K562 (cell line): ENCODE measurements at regions not wholly inside any gene's neighbourhood (a gene's known extent, or its start where the extent isn't known, plus 50 kb on each side); places are given as distances from the start of the nearest gene placed in this dataset.
A peak's percentile ranks its signal among the peaks of the same experiment; 100 is the strongest.

Experiments
- BMI1 ChIP-seq: fragments of 150-350 bp; IDR thresholded peaks from 2 replicates; pipeline ENCODE4 v1.6.1; 2014; ENCODE audit warnings: low read length
- CEBPB ChIP-seq: fragments of 450-650 bp; IDR thresholded peaks from 2 replicates; pipeline ENCODE4 v1.6.1; 2016; ENCODE audit warnings: missing genetic modification characterization, missing compliant biosample characterization
- COPS2 ChIP-seq: fragments of 450-650 bp; conservative IDR thresholded peaks from 2 replicates; pipeline ENCODE4 v1.6.1; 2016; ENCODE audit warnings: mild to moderate bottlenecking, moderate library complexity
- CXXC5 ChIP-seq: fragments of 250-450 bp; sonication (Bioruptor Pico); IDR thresholded peaks from 2 replicates; pipeline ENCODE4 v1.8.0; 2022; ENCODE audit warnings: inconsistent platforms, mild to moderate bottlenecking, moderate library complexity
- FIP1L1 ChIP-seq: fragments of 200-400 bp; formaldehyde crosslinking; IDR thresholded peaks from 2 replicates; pipeline ENCODE4 v1.6.1; 2018; ENCODE audit warnings: mild to moderate bottlenecking, low read depth, low read length; ENCODE audit not compliant: poor library complexity, severe bottlenecking
- FOSL1 ChIP-seq: fragments of 200-800 bp; sonication (Bioruptor generic); conservative IDR thresholded peaks from 2 replicates; pipeline ENCODE4 v1.6.1; 2016; ENCODE audit warnings: missing genetic modification characterization, missing compliant biosample characterization
- JUNB ChIP-seq: fragments of 450-650 bp; formaldehyde crosslinking; conservative IDR thresholded peaks from 2 replicates; pipeline ENCODE4 v1.4.0; 2020; ENCODE audit warnings: mild to moderate bottlenecking
- KDM5B ChIP-seq: fragments of 200-600 bp; sonication (generic); IDR thresholded peaks from 2 replicates; pipeline ENCODE4 v1.6.1; 2012; ENCODE audit warnings: low read depth, mild to moderate bottlenecking, moderate library complexity, low read length, control low read depth, inconsistent platforms; ENCODE audit not compliant: insufficient replicate concordance
- NCOA1 ChIP-seq: fragments of 450-650 bp; IDR thresholded peaks from 2 replicates; pipeline ENCODE4 v1.6.1; 2016; ENCODE audit warnings: low read depth
- NFIC ChIP-seq: fragments of 450-650 bp; IDR thresholded peaks from 2 replicates; pipeline ENCODE4 v1.6.1; 2017; ENCODE audit warnings: mild to moderate bottlenecking, inconsistent platforms
- NRF1 ChIP-seq, 2 experiments: fragments of 450-650 bp; IDR thresholded peaks in 1 of 2; conservative IDR thresholded peaks in 1 of 2; 2 replicates each; pipeline ENCODE4 v1.6.1; 2014; ENCODE audit warnings: mild to moderate bottlenecking in 2 of 2
- PCBP2 ChIP-seq: fragments of 200-400 bp; formaldehyde crosslinking; IDR thresholded peaks from 2 replicates; pipeline ENCODE4 v1.6.1; 2018; ENCODE audit warnings: low read length, low read depth, mild to moderate bottlenecking, moderate library complexity; ENCODE audit not compliant: poor library complexity, severe bottlenecking
- POLR2G ChIP-seq: fragments of 200-400 bp; formaldehyde crosslinking; IDR thresholded peaks from 2 replicates; pipeline ENCODE4 v1.6.1; 2017; ENCODE audit warnings: low read depth, mild to moderate bottlenecking, antibody characterized with exemption, low read length, moderate library complexity
- RAD21 ChIP-seq, 2 experiments: fragments of 250-450 bp in 1 of 2; fragments of 450-650 bp in 1 of 2; sonication (Bioruptor Pico) in 1 of 2; formaldehyde crosslinking in 1 of 2; IDR thresholded peaks in 1 of 2; conservative IDR thresholded peaks in 1 of 2; 2 replicates each; pipeline versions ENCODE4 v1.4.0 to v1.8.0; 2020 to 2022; ENCODE audit warnings: mild to moderate bottlenecking in 2 of 2, moderate library complexity in 1 of 2
- RBFOX2 ChIP-seq: fragments of 200-400 bp; formaldehyde crosslinking; IDR thresholded peaks from 2 replicates; pipeline ENCODE4 v1.6.1; 2017; ENCODE audit warnings: low read depth, mild to moderate bottlenecking, low read length, moderate library complexity
- RCOR1 ChIP-seq, 2 experiments: IDR thresholded peaks; 2 replicates each; pipeline ENCODE4 v1.6.1; 2012; ENCODE audit warnings: low read depth in 2 of 2, low read length in 2 of 2, borderline replicate concordance in 1 of 2, improper control_type of control experiment in 1 of 2
- SP1 ChIP-seq: sonication (generic); formaldehyde crosslinking; IDR thresholded peaks from 2 replicates; pipeline ENCODE4 v1.8.1; 2022; ENCODE audit warnings: mild to moderate bottlenecking, missing genetic modification reagents
- SREBF2 ChIP-seq: sonication (generic); formaldehyde crosslinking; IDR thresholded peaks from 2 replicates; pipeline ENCODE4 v1.4.0; 2020; ENCODE audit warnings: mild to moderate bottlenecking, missing genetic modification reagents
- ZBTB7A ChIP-seq: IDR thresholded peaks from 2 replicates; pipeline ENCODE4 v1.6.1; 2011; ENCODE audit warnings: low read depth, mild to moderate bottlenecking, low read length, moderate library complexity, borderline replicate concordance; ENCODE audit not compliant: control insufficient read depth
- ZNF124 ChIP-seq: sonication (generic); formaldehyde crosslinking; IDR thresholded peaks from 2 replicates; pipeline ENCODE4 v1.8.1; 2022; ENCODE audit warnings: missing genetic modification reagents
- ZNF354B ChIP-seq: fragments of 250-450 bp; sonication (Bioruptor Pico); IDR thresholded peaks from 2 replicates; pipeline ENCODE4 v1.4.0; 2020
- TF ChIP-seq, protein P1 (sequence below), 2 experiments: fragments of 450-650 bp in 1 of 2; sonication (generic) in 1 of 2; formaldehyde crosslinking in 1 of 2; IDR thresholded peaks in 1 of 2; conservative IDR thresholded peaks in 1 of 2; 2 replicates each; pipeline versions ENCODE4 v1.6.1 to v1.8.1; 2016 to 2023; ENCODE audit warnings: mild to moderate bottlenecking in 2 of 2, moderate library complexity in 2 of 2, inconsistent platforms in 1 of 2, missing genetic modification reagents in 1 of 2
- TF ChIP-seq, protein P2 (sequence below): sonication (generic); formaldehyde crosslinking; IDR thresholded peaks from 2 replicates; pipeline ENCODE4 v1.8.0; 2022; ENCODE audit warnings: mild to moderate bottlenecking, missing genetic modification reagents
- TF ChIP-seq, protein P3 (sequence below): sonication (generic); formaldehyde crosslinking; IDR thresholded peaks from 2 replicates; pipeline ENCODE4 v1.8.1; 2023; ENCODE audit warnings: mild to moderate bottlenecking, missing genetic modification reagents, moderate library complexity
- TF ChIP-seq, protein P4 (sequence below): sonication (generic); formaldehyde crosslinking; IDR thresholded peaks from 2 replicates; pipeline ENCODE4 v1.9.0; 2022; ENCODE audit warnings: mild to moderate bottlenecking, missing genetic modification reagents

DNA sequence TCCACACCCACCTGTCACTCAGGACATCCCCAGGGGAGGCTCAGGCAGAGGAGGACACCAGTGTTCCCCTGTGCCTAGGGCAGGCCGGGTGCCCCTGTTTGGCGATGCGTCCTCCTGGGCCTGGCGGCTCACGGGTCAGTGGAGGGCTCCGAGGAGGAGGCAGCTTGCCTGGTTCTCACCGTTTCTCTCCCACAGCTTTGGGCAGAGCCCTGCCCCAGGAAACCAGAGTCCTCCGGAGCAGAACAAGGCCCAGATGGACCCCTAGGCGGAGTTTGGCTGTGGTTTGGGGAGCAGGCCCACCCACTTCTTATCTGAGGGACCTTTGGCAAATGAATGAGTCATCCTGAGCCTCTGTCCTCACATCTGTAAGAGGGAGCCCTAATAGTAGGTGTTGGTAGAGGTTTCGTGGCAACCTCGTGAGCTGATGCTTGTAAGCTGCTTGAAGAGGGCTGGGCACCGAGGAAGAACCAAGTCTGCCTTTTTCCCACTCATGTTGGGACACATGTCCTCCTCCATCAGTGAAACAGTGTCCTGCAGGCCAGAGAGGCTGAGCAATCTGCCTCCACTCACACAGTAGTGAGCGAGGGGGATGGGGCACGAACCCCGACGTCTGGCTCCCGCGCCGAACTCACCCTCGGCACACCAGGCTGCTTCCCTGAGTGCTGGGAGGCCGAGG is 247.0 kb upstream of the CIBAR2 start (continued):
- TF ChIP-seq SP1 (CRISPR knock-in tag) (peak; percentile 89), KDM5B (no peak), SREBF2 (CRISPR knock-in tag) (0 out of 2 replicates have a peak, but pooled peaks have one; percentile 45), ZNF124 (CRISPR knock-in tag) (no peak), ZBTB7A (peak; percentile 82; the same call in 1 of the 2 replicates), CXXC5 (CRISPR knock-in tag) (peak; percentile 42), ZNF354B (no peak), RAD21 (CRISPR knock-in tag; conservative IDR thresholded peaks at IDR 0.05 in 1 of 2, IDR thresholded peaks at IDR 0.05 in 1 of 2) (peak in 1 of 2 experiments; percentile 17; a peak in 1 of 4 replicates), NRF1 (conservative IDR thresholded peaks at IDR 0.05 in 1 of 2, IDR thresholded peaks at IDR 0.05 in 1 of 2) (peak; percentile 37 to 51; a peak in 3 of 4 replicates), COPS2 (no peak), POLR2G (no peak), PCBP2 (no peak), RCOR1 (IDR thresholded peaks at IDR 0.05; ENCODE audit: borderline replicate concordance in 1 of 2, low read depth in 2 of 2, low read length in 2 of 2) (peak in 1 of 2 experiments; percentile 83; a peak in 2 of 4 replicates), FIP1L1 (no peak), RBFOX2 (0 out of 2 replicates have a peak, but pooled peaks have one; percentile 15), NFIC (peak; percentile 26; the same call in 1 of the 2 replicates), CEBPB (tag) (peak; percentile 51), BMI1 (no peak), NCOA1 (no peak), JUNB (CRISPR knock-in tag) (peak; percentile 91), FOSL1 (peak; percentile 99)
- TF ChIP-seq, protein P1, sequence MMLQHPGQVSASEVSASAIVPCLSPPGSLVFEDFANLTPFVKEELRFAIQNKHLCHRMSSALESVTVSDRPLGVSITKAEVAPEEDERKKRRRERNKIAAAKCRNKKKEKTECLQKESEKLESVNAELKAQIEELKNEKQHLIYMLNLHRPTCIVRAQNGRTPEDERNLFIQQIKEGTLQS (IDR thresholded peaks at IDR 0.05), result peak; percentile 98
- TF ChIP-seq, protein P1 (CRISPR knock-in tag; conservative IDR thresholded peaks at IDR 0.05), result peak; percentile 98
- TF ChIP-seq, protein P2, sequence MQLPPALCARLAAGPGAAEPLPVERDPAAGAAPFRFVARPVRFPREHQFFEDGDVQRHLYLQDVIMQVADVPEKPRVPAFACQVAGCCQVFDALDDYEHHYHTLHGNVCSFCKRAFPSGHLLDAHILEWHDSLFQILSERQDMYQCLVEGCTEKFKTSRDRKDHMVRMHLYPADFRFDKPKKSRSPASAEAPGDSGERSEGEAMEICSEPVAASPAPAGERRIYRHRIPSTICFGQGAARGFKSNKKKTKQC (CRISPR knock-in tag), result no peak
- TF ChIP-seq, protein P3, sequence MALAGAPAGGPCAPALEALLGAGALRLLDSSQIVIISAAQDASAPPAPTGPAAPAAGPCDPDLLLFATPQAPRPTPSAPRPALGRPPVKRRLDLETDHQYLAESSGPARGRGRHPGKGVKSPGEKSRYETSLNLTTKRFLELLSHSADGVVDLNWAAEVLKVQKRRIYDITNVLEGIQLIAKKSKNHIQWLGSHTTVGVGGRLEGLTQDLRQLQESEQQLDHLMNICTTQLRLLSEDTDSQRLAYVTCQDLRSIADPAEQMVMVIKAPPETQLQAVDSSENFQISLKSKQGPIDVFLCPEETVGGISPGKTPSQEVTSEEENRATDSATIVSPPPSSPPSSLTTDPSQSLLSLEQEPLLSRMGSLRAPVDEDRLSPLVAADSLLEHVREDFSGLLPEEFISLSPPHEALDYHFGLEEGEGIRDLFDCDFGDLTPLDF (CRISPR knock-in tag), result 0 out of 2 replicates have a peak, but pooled peaks have one; percentile 46
- TF ChIP-seq, protein P4, sequence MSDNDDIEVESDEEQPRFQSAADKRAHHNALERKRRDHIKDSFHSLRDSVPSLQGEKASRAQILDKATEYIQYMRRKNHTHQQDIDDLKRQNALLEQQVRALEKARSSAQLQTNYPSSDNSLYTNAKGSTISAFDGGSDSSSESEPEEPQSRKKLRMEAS, result no peak; the same call in 1 of the 2 replicates
